ENCODE measurements at regions not wholly inside any gene's neighbourhood (a gene's known extent, or its start where the extent isn't known, plus 50 kb on each side); places are given as distances from the start of the nearest gene placed in this dataset.

- no peak overlapping the region for H3K27ac ChIP-seq
- TF ChIP-seq CTCF (conservative IDR thresholded peaks at IDR 0.05; ENCODE audit: low read depth): no peak
- ChIA-PET POLR2A (ENCODE audit: low non-redundant PET) (no interaction called here), CTCF (no interaction called here)
- no peak for DNase-seq (ENCODE audit: low spot score)
Measured at GRCh38 chr5:30928956-30929355, 264.5 kb upstream of the CDH6 start.

- POLR2A ChIA-PET (ENCODE audit: low non-redundant PET): no interaction called here
- H3K27ac ChIP-seq: no peak overlapping the region
- CTCF ChIA-PET: no interaction called here
- no peak for TF ChIP-seq CTCF (conservative IDR thresholded peaks at IDR 0.05; ENCODE audit: low read depth)
- no peak for DNase-seq (ENCODE audit: low spot score)
Measured at GRCh38 chr5:30926218-30926617, 267.3 kb upstream of the CDH6 start.

- TF ChIP-seq CTCF (conservative IDR thresholded peaks at IDR 0.05; ENCODE audit: low read depth): no peak
- DNase-seq (ENCODE audit: low spot score): no peak
- POLR2A ChIA-PET (ENCODE audit: low non-redundant PET): no interaction called here
- CTCF ChIA-PET: no interaction called here
- no peak overlapping the region for H3K27ac ChIP-seq
Measured at GRCh38 chr5:30921388-30921787, 272.1 kb upstream of the CDH6 start.

- H3K27ac ChIP-seq: no peak overlapping the region
- DNase-seq (ENCODE audit: low spot score): no peak
- ChIA-PET CTCF (no interaction called here), POLR2A (ENCODE audit: low non-redundant PET) (no interaction called here)
- no peak for TF ChIP-seq CTCF (conservative IDR thresholded peaks at IDR 0.05; ENCODE audit: low read depth)
Measured at GRCh38 chr5:30918171-30918570, 275.3 kb upstream of the CDH6 start.

- no peak for DNase-seq (ENCODE audit: low spot score)
- no peak overlapping the region for H3K27ac ChIP-seq
- ChIA-PET CTCF (interaction anchor here (0.6 kb wide), 1 partner anchor 12 kb away, joined by 3 read pairs; no protein-coding TSS in a partner anchor), POLR2A (ENCODE audit: low non-redundant PET) (no interaction called here)
- TF ChIP-seq CTCF (conservative IDR thresholded peaks at IDR 0.05; ENCODE audit: low read depth): no peak
Measured at GRCh38 chr5:30908356-30908755, 285.1 kb upstream of the CDH6 start.

- DNase-seq (ENCODE audit: low spot score): no peak
- ChIA-PET POLR2A (ENCODE audit: low non-redundant PET) (no interaction called here), CTCF (no interaction called here)
- no peak for TF ChIP-seq CTCF (conservative IDR thresholded peaks at IDR 0.05; ENCODE audit: low read depth)
- H3K27ac ChIP-seq: no peak overlapping the region
Measured at GRCh38 chr5:30900367-30900766, 293.1 kb upstream of the CDH6 start.

- ChIA-PET POLR2A (ENCODE audit: low non-redundant PET) (no interaction called here), CTCF (interaction anchor here (0.6 kb wide), 1 partner anchor 16 kb away, joined by 6 read pairs; no protein-coding TSS in a partner anchor)
- DNase-seq (ENCODE audit: low spot score): no peak
- TF ChIP-seq CTCF (conservative IDR thresholded peaks at IDR 0.05; ENCODE audit: low read depth): no peak
- no peak overlapping the region for H3K27ac ChIP-seq
Measured at GRCh38 chr5:30894811-30895210, 298.7 kb upstream of the CDH6 start.
